ENCODE measurements at regions not wholly inside any gene's neighbourhood (a gene's known extent, or its start where the extent isn't known, plus 50 kb on each side); places are given as distances from the start of the nearest gene placed in this dataset.

DNA sequence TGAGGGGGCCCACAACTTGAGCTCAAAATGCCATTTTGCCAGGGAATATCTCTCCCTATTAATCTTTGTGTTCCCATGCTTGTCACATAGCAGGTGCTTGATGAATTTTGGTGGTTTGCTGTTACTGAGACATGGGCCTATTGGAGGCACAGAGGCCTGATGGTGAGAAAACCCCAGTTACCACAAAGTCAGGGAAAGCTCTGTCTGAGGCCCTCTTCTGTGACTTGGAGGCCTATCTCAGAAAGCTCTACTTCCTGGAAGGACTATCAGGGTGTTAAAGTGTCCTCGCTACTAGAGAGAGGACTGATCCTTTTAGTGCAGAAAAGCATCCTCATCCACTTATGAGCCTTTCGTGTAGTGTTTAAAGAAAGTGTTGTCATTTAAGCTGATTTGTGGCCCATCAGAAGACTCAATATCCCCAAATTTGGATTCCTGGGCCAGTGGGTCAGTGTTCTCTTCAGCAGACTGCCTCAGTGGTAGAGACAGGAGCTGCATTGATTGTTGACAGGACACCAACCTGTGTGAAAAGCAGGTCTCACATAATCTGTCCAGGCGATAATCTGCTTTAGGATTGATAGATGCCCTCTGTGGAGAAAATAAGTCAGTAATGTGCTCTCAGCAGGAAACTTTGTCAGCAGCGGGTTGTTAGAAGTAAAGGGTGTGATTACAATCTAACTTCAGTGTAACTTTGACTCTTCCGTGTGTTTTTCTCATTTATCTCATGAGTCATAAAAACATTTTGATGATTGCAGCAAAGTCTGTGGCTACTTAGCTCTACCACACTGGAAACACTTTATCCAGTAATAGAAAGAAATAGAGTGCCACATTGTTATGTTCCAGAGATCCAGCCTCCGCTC is 121.0 kb downstream of the AKAP11 start:
- H3K4me3 ChIP-seq (ENCODE audit: low read depth, low read length): no peak overlapping the region
- ChIA-PET CTCF (no interaction called here), POLR2A (no interaction called here)
- DNase-seq (ENCODE audit: low read depth, low spot score): no peak
- TF ChIP-seq, protein P1, sequence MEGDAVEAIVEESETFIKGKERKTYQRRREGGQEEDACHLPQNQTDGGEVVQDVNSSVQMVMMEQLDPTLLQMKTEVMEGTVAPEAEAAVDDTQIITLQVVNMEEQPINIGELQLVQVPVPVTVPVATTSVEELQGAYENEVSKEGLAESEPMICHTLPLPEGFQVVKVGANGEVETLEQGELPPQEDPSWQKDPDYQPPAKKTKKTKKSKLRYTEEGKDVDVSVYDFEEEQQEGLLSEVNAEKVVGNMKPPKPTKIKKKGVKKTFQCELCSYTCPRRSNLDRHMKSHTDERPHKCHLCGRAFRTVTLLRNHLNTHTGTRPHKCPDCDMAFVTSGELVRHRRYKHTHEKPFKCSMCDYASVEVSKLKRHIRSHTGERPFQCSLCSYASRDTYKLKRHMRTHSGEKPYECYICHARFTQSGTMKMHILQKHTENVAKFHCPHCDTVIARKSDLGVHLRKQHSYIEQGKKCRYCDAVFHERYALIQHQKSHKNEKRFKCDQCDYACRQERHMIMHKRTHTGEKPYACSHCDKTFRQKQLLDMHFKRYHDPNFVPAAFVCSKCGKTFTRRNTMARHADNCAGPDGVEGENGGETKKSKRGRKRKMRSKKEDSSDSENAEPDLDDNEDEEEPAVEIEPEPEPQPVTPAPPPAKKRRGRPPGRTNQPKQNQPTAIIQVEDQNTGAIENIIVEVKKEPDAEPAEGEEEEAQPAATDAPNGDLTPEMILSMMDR (IDR thresholded peaks at IDR 0.05; ENCODE audit: insufficient read depth, low read length, missing control alignments): no peak

DNA sequence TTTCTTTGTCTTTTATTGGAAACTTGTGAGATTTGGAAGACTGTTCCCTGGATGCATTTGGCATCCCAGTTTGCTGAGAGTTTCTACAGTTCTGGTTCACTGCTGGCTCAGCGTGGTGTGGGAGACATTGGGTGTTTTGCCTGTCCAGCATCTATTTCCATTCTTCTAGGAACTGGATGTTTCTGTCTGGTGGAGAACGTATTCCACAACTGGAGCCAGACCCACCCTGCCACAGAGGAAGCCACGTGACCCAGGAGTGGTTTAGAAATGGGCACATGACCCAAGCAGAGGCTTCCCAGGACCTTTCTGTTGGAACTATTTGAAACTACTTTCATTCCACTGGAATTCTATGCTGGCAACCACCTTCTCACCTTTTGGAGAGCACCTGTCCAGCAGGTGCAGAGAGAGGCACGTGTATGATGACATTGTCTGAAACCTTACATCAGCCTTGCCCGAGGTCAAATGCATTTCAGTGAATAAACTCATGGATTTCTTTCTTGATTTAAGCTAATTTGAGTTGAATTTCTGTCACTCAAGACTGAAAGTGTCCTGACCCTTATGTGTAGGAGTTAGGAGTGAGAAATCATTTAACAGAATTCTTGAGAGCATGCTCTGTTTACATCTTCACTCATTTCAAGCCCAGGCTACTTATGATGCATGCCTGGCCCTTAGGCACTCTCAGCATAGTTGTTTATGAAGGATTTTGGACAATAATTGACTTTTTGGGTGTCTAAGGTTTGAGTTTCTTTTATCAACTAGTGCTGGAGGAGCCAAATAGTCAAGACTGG is 121.8 kb downstream of the AKAP11 start:
- POLR2A ChIA-PET: no interaction called here
- CTCF ChIA-PET: no interaction called here

DNA sequence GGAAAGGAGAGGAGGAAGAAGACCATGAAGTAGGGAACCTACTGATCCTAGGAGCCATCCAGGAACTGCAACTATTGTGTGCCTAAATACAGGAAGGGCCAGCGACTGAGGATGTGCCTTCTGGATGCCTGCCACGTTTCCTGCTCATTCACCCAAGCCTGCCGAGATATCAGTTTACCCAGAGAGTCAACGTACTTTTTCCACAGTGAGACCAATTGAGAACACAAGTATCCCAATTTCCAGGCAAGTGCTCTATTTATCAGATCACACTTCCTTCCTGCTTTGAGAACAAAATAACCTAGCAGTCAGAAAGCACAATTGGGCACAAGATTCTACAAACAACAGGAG is 122.4 kb downstream of the AKAP11 start:
- TF ChIP-seq, protein P1 (IDR thresholded peaks at IDR 0.05; ENCODE audit: insufficient read depth, low read length, missing control alignments): no peak
- no peak for DNase-seq (ENCODE audit: low read depth, low spot score)
- ChIA-PET CTCF (no interaction called here), POLR2A (no interaction called here)
- H3K4me3 ChIP-seq (ENCODE audit: low read depth, low read length): no peak overlapping the region

More for the DNA sequence above, 121.8 kb downstream of the AKAP11 start:
- DNase-seq (ENCODE audit: low read depth, low spot score): no peak
- no peak overlapping the region for H3K4me3 ChIP-seq (ENCODE audit: low read depth, low read length)
- TF ChIP-seq, protein P1 (IDR thresholded peaks at IDR 0.05; ENCODE audit: insufficient read depth, low read length, missing control alignments): no peak

DNA sequence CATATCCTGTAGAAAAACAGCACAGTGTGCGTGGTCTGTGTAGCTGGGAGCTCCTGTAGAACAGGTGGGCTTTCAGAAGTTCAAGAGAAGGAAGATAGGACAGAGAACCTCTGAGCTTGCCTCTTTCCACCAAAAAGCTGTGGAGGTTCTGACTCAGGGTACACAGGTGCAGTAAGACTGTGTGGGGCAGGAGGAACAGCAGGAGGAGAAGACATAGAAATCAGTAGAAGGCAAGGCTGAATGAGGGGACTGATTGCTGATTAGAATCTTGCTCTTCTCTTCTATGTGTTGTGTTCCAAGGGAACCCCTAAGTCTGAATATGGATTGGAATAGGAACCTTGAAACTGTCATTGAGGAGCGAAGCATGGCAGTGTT is 122.7 kb downstream of the AKAP11 start:
- POLR2A ChIA-PET: no interaction called here
- DNase-seq (ENCODE audit: low read depth, low spot score): no peak
- TF ChIP-seq, protein P1 (IDR thresholded peaks at IDR 0.05; ENCODE audit: insufficient read depth, low read length, missing control alignments): no peak
- CTCF ChIA-PET: no interaction called here
- no peak overlapping the region for H3K4me3 ChIP-seq (ENCODE audit: low read depth, low read length)

DNA sequence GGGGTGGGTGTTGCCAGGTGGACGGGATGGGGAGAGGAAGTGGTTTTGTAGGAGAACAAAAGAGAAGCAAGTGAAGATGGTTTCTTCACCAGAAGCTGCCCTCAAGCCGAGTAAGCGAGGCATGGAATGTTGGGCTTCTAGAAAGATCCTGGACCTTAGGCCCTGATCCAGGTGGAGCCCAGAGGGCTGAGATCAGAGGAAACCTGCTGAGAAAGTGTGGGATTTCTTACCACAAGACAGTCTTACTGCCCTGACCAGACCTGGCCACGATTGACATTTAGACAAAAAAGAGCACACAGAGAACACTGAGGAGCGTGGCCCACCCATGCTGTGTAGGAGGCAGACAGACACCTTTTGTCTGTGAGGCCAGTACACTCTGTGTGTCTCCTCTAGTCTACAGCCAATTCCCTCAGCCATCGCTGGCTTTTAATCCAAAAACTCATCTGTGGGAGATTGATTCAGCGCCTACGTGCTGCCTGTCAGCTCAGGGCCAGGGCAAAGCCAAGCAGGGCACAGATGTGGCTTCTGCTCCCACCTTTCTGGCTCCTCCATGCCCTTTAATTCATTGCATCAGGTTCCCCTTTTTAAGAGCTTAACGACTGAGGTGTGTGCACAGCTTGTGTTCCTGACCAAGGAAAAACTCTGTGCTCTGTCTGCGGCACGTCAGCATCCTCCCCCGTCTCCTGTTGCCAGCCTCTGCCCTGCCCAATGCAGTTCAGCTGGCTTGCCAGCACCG is 123.3 kb downstream of the AKAP11 start:
- DNase-seq (ENCODE audit: low read depth, low spot score): no peak
- TF ChIP-seq, protein P1 (IDR thresholded peaks at IDR 0.05; ENCODE audit: insufficient read depth, low read length, missing control alignments): no peak
- ChIA-PET POLR2A (no interaction called here), CTCF (no interaction called here)
- no peak overlapping the region for H3K4me3 ChIP-seq (ENCODE audit: low read depth, low read length)

DNA sequence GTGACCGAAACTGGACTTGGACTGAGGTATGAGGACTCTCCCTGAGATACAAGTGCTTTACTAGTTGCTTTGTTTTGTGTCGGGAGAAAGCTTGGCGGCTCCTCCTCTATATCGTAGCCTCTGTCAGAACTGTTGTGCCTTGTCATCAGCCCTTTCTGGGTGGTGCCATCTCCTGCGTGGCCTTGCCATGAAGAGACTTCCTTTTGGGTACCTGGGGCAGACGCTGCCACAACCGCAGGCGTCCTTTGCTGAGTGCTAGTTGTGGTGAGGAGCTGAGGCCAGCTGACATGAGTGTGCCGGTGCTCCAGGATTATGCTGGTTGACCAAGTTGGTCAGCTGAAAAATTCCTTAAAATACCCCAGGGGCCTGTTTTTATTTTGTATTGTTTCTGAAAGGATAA is 124.5 kb downstream of the AKAP11 start:
- H3K4me3 ChIP-seq (ENCODE audit: low read depth, low read length): no peak overlapping the region

More for the DNA sequence above, 124.5 kb downstream of the AKAP11 start:
- ChIA-PET CTCF (interaction anchor here (0.9 kb wide), 1 partner anchor 10 kb away, joined by 3 read pairs; no protein-coding TSS in a partner anchor), POLR2A (no interaction called here)
- no peak for DNase-seq (ENCODE audit: low read depth, low spot score)
- TF ChIP-seq, protein P1 (IDR thresholded peaks at IDR 0.05; ENCODE audit: insufficient read depth, low read length, missing control alignments): no peak

Measured in AG04449 (cell line).